Neural cell (in vitro differentiated cells): ENCODE measurements at regions not wholly inside any gene's neighbourhood (a gene's known extent, or its start where the extent isn't known, plus 50 kb on each side); places are given as distances from the start of the nearest gene placed in this dataset.

Source experiments
- POLR2AphosphoS5 ChIP-seq: IDR thresholded peaks from 2 replicates; pipeline ENCODE4 v1.6.1; 2012
- TF ChIP-seq, protein P1 (sequence below): fragments of 450-650 bp; IDR thresholded peaks from 2 replicates; pipeline ENCODE4 v1.5.1; 2014; ENCODE audit warnings: antibody characterized with exemption, mild to moderate bottlenecking, moderate library complexity; ENCODE audit not compliant: poor library complexity, severe bottlenecking
- TF ChIP-seq, protein P2 (sequence below): IDR thresholded peaks from 2 replicates; pipeline ENCODE4 v1.6.1; 2012; ENCODE audit warnings: borderline replicate concordance

DNA sequence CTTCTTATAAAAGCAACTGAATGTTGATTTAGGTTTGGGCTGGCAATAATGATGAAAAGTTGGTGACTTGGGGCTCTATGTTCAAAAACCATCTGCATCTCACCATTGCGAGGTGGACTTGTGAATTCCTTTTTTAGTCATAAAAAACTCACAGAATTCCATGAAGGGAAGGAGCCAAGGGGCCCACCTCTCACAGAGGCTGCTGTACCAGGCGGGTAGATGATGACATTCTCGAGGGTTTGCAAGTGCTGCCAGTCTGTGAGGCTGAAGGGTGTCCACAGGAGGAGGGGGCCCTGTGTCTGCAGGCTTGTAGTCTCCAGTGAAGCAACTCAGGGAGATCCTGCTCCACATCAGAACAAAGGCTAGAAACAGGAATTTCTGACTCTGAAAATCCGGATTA is 195.5 kb upstream of the ZNF32 start:
- TF ChIP-seq, protein P1, sequence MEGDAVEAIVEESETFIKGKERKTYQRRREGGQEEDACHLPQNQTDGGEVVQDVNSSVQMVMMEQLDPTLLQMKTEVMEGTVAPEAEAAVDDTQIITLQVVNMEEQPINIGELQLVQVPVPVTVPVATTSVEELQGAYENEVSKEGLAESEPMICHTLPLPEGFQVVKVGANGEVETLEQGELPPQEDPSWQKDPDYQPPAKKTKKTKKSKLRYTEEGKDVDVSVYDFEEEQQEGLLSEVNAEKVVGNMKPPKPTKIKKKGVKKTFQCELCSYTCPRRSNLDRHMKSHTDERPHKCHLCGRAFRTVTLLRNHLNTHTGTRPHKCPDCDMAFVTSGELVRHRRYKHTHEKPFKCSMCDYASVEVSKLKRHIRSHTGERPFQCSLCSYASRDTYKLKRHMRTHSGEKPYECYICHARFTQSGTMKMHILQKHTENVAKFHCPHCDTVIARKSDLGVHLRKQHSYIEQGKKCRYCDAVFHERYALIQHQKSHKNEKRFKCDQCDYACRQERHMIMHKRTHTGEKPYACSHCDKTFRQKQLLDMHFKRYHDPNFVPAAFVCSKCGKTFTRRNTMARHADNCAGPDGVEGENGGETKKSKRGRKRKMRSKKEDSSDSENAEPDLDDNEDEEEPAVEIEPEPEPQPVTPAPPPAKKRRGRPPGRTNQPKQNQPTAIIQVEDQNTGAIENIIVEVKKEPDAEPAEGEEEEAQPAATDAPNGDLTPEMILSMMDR, result no peak
- no peak for TF ChIP-seq POLR2AphosphoS5
- TF ChIP-seq, protein P2, sequence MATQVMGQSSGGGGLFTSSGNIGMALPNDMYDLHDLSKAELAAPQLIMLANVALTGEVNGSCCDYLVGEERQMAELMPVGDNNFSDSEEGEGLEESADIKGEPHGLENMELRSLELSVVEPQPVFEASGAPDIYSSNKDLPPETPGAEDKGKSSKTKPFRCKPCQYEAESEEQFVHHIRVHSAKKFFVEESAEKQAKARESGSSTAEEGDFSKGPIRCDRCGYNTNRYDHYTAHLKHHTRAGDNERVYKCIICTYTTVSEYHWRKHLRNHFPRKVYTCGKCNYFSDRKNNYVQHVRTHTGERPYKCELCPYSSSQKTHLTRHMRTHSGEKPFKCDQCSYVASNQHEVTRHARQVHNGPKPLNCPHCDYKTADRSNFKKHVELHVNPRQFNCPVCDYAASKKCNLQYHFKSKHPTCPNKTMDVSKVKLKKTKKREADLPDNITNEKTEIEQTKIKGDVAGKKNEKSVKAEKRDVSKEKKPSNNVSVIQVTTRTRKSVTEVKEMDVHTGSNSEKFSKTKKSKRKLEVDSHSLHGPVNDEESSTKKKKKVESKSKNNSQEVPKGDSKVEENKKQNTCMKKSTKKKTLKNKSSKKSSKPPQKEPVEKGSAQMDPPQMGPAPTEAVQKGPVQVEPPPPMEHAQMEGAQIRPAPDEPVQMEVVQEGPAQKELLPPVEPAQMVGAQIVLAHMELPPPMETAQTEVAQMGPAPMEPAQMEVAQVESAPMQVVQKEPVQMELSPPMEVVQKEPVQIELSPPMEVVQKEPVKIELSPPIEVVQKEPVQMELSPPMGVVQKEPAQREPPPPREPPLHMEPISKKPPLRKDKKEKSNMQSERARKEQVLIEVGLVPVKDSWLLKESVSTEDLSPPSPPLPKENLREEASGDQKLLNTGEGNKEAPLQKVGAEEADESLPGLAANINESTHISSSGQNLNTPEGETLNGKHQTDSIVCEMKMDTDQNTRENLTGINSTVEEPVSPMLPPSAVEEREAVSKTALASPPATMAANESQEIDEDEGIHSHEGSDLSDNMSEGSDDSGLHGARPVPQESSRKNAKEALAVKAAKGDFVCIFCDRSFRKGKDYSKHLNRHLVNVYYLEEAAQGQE, result no peak
